Subcutaneous abdominal adipose tissue (tissue), 5 donors: ENCODE measurements at regions not wholly inside any gene's neighbourhood (a gene's known extent, or its start where the extent isn't known, plus 50 kb on each side); places are given as distances from the start of the nearest gene placed in this dataset.
A peak's percentile ranks its signal among the peaks of the same experiment; 100 is the strongest.
"Not testable (repeated sequence)": the region's sequence is repeated elsewhere in the genome, so short reads cannot be mapped to it uniquely, and the experiment has no call there.

Experiments used
- H3K27ac ChIP-seq: one replicate; pipeline ENCODE4 v1.7.0; 2013; ENCODE audit warnings: low read depth, mild to moderate bottlenecking, inconsistent platforms, low read length, moderate library complexity
- H3K27me3 ChIP-seq, 5 donors: one replicate each; pipeline ENCODE4 v1.7.0; 2013; ENCODE audit warnings: low read length in 5 of 5, inconsistent platforms in 1 of 5; ENCODE audit not compliant: control insufficient read depth in 5 of 5, insufficient read depth in 4 of 5
- H3K36me3 ChIP-seq, 5 donors: one replicate each; pipeline ENCODE4 v1.7.0; 2013; ENCODE audit warnings: low read length in 5 of 5; ENCODE audit not compliant: control insufficient read depth in 5 of 5, insufficient read depth in 5 of 5
- H3K4me1 ChIP-seq, 5 donors: one replicate each; pipeline ENCODE4 v1.7.0; 2013; ENCODE audit warnings: low read length in 5 of 5, mild to moderate bottlenecking in 3 of 5, moderate library complexity in 1 of 5; ENCODE audit not compliant: control insufficient read depth in 5 of 5, insufficient read depth in 5 of 5
- H3K4me3 ChIP-seq, 5 donors: one replicate each; pipeline ENCODE4 v1.7.0; 2013; ENCODE audit warnings: low read length in 5 of 5, low read depth in 1 of 5
- H3K9ac ChIP-seq, 5 donors: one replicate each; pipeline ENCODE4 v1.7.0; 2013; ENCODE audit warnings: low read length in 5 of 5, mild to moderate bottlenecking in 4 of 5, moderate library complexity in 3 of 5
- H3K9me3 ChIP-seq, 5 donors: one replicate each; pipeline ENCODE4 v1.7.0; 2013; ENCODE audit warnings: low read length in 5 of 5; ENCODE audit not compliant: control insufficient read depth in 5 of 5
- donor health status: healthy.
- donor health status: healthy.
- donor health status: healthy.
- donor health status: healthy.
- donor health status: healthy.

DNA sequence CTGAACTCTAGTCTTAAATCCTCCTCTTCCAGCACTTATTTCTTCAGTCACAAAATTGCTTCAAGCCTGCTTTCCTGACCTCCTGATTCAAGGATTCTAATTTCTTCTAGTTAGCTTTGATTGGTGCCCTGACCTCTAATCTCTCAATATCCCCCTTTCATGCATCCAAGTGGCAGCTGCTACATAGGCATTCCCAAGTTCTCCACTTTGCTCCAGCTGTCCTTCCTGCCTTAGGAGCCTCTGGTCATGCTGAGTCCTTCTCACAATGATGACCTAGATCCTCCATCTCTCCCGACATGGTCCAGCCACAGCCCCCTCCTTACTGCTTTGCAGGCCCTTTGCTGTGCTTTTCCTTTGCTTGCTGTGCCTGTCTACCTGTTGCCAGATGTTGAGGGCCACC is 347.8 kb upstream of the C2CD4B start:
- Histone ChIP-seq H3K9me3 (no peaks in the 10 kb centered on the region), H3K27me3 (no peaks in the 10 kb centered on the region), H3K27ac (no peak overlapping the region), H3K36me3 (no peaks in the 10 kb centered on the region), H3K4me3 (no peak overlapping the region), H3K9ac (no peak overlapping the region), H3K4me1 (peaks cover 2 to 34% (median 19%) of the 10 kb centered on the region in 5 donors)

DNA sequence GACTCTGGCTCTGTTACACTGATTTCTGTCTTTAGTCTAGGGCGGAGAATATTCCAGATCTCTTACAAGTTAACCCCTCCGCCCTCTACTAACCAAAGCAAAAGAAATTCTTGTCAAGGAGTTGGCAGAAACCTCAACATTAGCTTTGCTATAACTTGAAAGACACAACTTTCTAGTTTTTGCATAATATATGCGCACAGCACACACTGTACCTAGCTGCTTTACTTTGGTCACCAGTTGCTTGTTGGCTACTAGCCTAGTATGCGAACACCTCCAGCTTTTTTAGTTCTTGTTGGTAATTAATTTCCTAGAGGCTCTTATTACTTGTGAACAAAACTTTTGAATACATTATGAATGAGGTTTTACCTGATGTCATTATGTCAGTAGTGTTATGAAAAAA is 348.8 kb upstream of the C2CD4B start:
- H3K9me3 ChIP-seq, result no peaks in the 10 kb centered on the region
- no peak overlapping the region for H3K4me3 ChIP-seq
- H3K36me3 ChIP-seq, result no peaks in the 10 kb centered on the region
- H3K4me1 ChIP-seq, result peaks cover 2 to 35% (median 19%) of the 10 kb centered on the region in 5 donors
- H3K27ac ChIP-seq, result no peak overlapping the region
- H3K27me3 ChIP-seq, result no peaks in the 10 kb centered on the region
- H3K9ac ChIP-seq, result no peak overlapping the region

DNA sequence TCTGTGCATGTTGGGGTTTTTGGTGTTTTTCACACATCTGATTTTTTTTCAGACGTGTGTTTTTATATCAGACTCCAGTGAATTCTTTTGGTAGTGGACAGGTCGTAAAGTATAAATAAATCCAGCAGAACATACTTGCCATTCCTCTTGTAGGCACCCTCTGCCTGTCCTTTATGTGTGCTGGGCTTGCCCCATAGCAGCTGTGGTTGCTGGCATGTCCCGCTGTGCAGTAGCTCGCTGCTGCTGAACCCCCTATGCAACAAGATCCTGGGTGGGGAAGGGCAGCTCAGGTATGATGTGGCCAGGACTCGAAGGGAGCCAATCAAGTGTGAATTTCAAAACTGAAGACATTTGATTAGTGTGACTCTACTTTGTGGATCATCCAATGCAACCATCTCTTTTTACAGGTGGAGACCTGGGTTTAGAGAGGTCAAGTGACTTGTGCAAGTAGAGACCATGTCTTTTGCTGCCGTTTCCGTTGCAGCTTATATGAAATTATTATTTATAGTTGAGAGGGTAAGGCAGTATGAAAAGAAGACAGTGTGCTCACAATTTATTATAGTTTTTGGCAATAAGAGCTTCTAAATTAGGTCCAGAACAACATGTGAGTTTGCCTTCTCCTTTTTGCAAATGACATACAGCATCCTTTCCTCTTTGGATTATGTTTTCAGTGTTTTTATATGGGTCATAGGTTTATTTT is 350.8 kb upstream of the C2CD4B start:
- no peak overlapping the region for H3K9ac ChIP-seq
- no peak overlapping the region for H3K4me3 ChIP-seq

DNA sequence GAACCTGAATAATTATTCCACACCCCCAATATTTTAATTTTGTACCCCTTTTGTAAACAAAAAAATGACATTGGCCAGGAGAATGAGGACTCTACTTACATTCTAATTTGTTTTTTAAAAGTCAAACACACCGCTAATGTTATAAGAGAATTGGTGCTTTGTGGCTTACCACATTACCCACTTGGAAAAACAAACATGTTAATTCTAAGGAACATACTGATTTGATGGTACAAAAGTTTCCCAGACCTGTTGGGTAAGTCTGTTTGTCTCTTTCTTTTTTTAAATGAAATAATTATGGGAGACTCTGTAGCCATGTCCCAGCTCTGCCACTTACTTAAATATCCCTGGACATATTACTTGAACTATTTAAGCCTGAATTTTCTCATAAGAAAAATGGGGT is 352.5 kb upstream of the C2CD4B start:
- Histone ChIP-seq H3K4me3 (no peak overlapping the region), H3K9ac (no peak overlapping the region), H3K36me3 (no peaks in the 10 kb centered on the region), H3K9me3 (no peaks in the 10 kb centered on the region), H3K27ac (no peak overlapping the region), H3K4me1 (peaks cover 2 to 28% (median 19%) of the 10 kb centered on the region in 5 donors), H3K27me3 (no peaks in the 10 kb centered on the region)

More for the DNA sequence above, 350.8 kb upstream of the C2CD4B start:
- Histone ChIP-seq H3K4me1 (peaks cover 2 to 33% (median 19%) of the 10 kb centered on the region in 5 donors), H3K27me3 (no peaks in the 10 kb centered on the region), H3K9me3 (no peaks in the 10 kb centered on the region), H3K27ac (peak overlapping the region; percentile 32), H3K36me3 (no peaks in the 10 kb centered on the region)

DNA sequence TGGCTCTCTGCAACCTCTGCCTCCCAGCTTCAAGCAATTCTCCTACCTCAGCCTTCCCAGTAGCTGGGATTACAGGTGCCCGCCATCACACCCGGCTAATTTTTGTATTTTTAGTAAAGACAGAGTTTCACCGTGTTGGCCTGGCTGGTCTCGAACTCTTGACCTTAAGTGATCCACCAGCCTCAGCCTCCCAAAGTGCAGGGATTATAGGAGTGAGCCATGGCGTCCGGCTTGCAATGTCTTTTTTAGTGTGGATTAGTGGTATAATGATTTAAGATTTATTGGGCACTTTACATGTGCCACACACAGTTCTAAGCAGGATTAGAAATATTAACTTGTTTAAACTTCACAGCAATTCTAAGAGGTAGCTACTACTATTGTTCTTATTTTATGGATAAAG is 353.6 kb upstream of the C2CD4B start:
- not testable (repeated sequence) for H3K9ac ChIP-seq, H3K27ac ChIP-seq, H3K27me3 ChIP-seq, H3K36me3 ChIP-seq, H3K4me3 ChIP-seq, H3K9me3 ChIP-seq
- H3K4me1 ChIP-seq, result peaks cover 2 to 25% (median 19%) of the 10 kb centered on the region in 5 donors

DNA sequence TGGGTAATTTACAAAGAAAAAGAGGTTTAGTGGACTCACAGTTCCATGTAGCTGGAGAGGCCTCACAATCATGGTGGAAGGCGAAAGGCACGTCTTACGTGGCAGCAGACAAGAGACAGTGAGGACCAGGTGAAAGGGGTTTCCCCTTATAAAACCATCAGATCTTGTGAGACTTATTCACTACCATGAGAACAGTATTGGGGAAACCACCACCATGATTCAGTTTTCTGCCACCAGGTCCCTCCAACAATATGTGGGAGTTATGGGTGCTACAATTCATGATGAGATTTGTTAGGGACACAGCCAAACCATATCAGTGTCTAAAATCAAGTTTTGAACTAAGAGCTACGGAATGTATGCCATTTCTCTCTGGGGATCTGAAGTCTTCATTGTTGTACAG is 354.8 kb upstream of the C2CD4B start:
- H3K9ac ChIP-seq, result no peak overlapping the region
- H3K27ac ChIP-seq, result no peak overlapping the region
- H3K4me3 ChIP-seq, result no peak overlapping the region
- H3K4me1 ChIP-seq, result peaks cover 2 to 25% (median 19%) of the 10 kb centered on the region in 5 donors
- H3K9me3 ChIP-seq, result no peaks in the 10 kb centered on the region
- H3K27me3 ChIP-seq, result no peaks in the 10 kb centered on the region
- no peaks in the 10 kb centered on the region for H3K36me3 ChIP-seq

DNA sequence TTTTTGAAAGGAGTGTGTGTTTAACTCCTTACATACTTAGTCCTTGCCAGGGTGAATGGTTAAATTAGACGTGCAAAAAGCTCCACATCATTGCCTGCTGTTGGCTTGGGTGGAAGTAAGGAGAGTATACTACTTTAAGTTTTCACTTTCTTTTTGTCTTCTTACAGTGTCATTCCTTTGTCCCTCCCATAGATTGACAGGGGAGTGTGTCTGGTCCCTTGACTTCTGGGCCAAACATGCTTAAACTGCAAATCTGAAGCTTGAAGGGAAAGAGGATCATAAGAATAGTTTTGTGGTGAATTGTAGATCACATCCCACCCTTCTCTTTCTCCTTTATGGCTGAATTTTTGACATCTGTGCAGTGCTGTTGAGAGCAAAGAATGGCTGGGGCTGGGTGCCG is 355.8 kb upstream of the C2CD4B start:
- Histone ChIP-seq H3K27me3 (no peaks in the 10 kb centered on the region), H3K4me3 (no peak overlapping the region), H3K27ac (no peak overlapping the region), H3K9me3 (no peaks in the 10 kb centered on the region), H3K4me1 (peaks cover 2 to 20% (median 14%) of the 10 kb centered on the region in 5 donors), H3K36me3 (no peaks in the 10 kb centered on the region), H3K9ac (no peak overlapping the region)

DNA sequence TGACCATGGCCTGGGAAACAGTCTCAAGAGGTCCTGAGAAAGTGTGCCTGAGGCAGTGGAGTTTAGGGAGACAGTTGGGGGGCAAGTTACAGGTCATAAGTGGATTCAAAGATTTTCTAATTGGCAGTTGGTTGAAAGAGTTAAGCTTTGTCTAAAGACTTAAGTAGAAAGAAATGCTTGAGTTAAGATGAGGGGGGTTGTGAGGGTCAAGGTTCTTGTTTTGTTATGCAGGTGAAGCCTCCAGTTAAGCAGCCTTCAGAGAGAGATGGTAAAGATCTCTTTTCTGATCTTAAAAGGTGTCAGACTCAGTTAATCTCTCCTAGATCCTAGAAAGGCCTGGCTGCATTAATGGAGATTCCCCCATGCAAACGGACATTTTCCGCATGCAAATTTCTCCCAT is 356.3 kb upstream of the C2CD4B start:
- H3K27me3 ChIP-seq, result no peaks in the 10 kb centered on the region
- peaks cover 2 to 15% (median 8%) of the 10 kb centered on the region in 5 donors for H3K4me1 ChIP-seq
- H3K27ac ChIP-seq, result no peak overlapping the region
- H3K4me3 ChIP-seq, result no peak overlapping the region
- peaks cover 0 to 2% (median 0%) of the 10 kb centered on the region in 5 donors for H3K9me3 ChIP-seq
- H3K9ac ChIP-seq, result no peak overlapping the region
- no peaks in the 10 kb centered on the region for H3K36me3 ChIP-seq

DNA sequence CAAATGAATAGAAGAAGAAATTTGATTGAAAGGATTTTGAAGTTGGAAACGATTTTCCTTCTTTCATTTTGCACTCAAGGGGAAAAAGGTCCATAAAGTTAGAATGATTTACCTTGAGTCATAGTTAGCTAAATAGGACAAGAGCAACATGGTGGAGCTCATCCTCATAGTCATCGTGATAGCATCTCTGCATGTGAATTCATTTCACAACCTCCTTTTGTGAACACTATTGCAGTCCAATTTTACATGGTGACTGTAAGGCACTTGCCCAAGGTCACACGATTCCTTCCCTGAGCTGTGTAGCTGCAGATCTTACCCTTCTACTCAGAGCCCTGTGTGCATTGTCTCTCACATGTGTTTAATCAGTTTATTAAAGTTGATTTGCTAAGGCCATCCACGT is 359.8 kb upstream of the C2CD4B start:
- H3K27me3 ChIP-seq, result no peaks in the 10 kb centered on the region
- H3K9me3 ChIP-seq, result peaks cover 0 to 2% (median 0%) of the 10 kb centered on the region in 5 donors
- no peaks in the 10 kb centered on the region for H3K36me3 ChIP-seq
- H3K9ac ChIP-seq, result no peak overlapping the region
- peaks cover 6 to 20% (median 8%) of the 10 kb centered on the region in 5 donors for H3K4me1 ChIP-seq
- H3K4me3 ChIP-seq, result no peak overlapping the region
- peak overlapping the region; percentile 32 for H3K27ac ChIP-seq

DNA sequence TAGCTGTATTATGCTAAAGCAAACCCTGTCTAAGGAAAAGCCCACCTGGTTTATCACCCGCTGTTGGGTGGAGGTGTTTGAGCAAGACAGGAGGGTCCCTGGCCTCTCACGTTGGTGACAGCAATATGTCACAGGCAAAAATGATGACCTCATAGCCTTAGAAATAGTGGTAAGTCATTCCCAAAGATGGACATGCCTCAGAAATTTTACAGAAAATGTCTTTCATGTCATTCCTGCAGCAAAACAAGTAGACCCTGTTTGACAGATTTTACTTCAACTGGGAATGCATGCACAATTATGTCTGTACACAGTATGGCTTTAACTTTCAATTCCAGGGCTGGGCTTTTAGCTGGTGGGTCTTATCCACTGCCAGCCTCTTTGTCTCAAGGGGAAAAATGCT is 362.3 kb upstream of the C2CD4B start:
- H3K27ac ChIP-seq, result peak overlapping the region; percentile 38
- H3K4me3 ChIP-seq, result no peak overlapping the region
- H3K27me3 ChIP-seq, result no peaks in the 10 kb centered on the region
- peak overlapping the region in 1 of 5 donors; percentile 18 for H3K9ac ChIP-seq
- H3K36me3 ChIP-seq, result no peaks in the 10 kb centered on the region
- H3K4me1 ChIP-seq, result peaks cover 6 to 29% (median 14%) of the 10 kb centered on the region in 5 donors
- peaks cover 0 to 2% (median 0%) of the 10 kb centered on the region in 5 donors for H3K9me3 ChIP-seq
